ENCODE measurements at regions not wholly inside any gene's neighbourhood (a gene's known extent, or its start where the extent isn't known, plus 50 kb on each side); places are given as distances from the start of the nearest gene placed in this dataset.

DNA sequence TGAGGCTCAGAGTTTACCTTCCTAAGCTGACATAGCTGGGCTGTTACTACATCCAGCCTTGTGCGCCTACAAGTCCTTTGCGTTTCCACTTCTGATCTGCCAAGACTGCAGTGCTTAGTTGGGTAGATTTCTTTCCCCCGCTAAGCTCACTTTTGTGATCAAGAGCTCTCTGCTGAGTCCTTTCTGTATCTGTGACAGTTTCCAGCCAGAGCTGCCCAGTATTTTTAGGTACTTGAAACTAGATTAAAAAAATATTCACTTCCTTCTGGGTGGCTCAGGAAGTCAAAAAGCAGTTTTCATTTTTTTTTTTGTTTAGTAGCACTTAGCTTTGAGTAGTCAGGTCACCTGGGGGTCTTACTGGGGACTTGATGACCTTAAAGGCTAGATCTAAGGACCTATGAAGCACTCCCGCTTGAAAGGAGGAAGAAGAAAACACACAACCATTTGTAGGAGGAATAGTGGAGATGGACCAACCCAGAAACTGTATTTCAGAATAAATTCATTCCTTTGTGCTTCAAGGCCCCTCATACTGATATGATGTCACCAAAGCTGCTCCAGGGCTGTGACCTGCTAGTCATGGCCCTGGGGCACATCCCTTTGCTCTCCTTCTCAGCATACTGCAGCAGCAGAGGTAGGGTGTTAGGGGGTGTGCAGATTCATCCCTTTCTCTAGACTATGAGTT is 75.6 kb upstream of the HNF1B start:
- no peak overlapping the region for H3K27ac ChIP-seq (ENCODE audit: extremely low read depth, low read depth, low read length)
- TF ChIP-seq ZNF341 (tag by site-specific recombination; IDR thresholded peaks at IDR 0.05; ENCODE audit: low read depth) (no peak), ZBTB20 (tag by site-specific recombination; IDR thresholded peaks at IDR 0.05) (peak; percentile 84), ZBTB21 (tag by site-specific recombination; IDR thresholded peaks at IDR 0.05) (no peak), ZNF302 (tag by site-specific recombination; IDR thresholded peaks at IDR 0.05; ENCODE audit: low read depth) (no peak), ZNF169 (tag by site-specific recombination; IDR thresholded peaks at IDR 0.05) (no peak), GLI2 (tag by site-specific recombination; IDR thresholded peaks at IDR 0.05; ENCODE audit: borderline replicate concordance, low read depth) (no peak)
- POLR2A ChIA-PET: no interaction called here
- H3K36me3 ChIP-seq (ENCODE audit: control insufficient read depth in 2 of 2, insufficient read depth in 1 of 2, low read length in 2 of 2): no peaks in the 10 kb centered on the region
- no peak overlapping the region for H3K4me3 ChIP-seq (ENCODE audit: low read depth, low read length)
- H3K9me3 ChIP-seq (ENCODE audit: control insufficient read depth, insufficient read depth, low read depth, low read length): no peaks in the 10 kb centered on the region
- CTCF ChIA-PET: interaction anchor here (0.6 to 1.3 kb wide), 3 partner anchors 170 to 748 kb away, joined by 4 to 10 read pairs (median 4); no protein-coding TSS in a partner anchor
- no peaks in the 10 kb centered on the region for H3K4me1 ChIP-seq (ENCODE audit: control insufficient read depth, insufficient read depth, low read length)

DNA sequence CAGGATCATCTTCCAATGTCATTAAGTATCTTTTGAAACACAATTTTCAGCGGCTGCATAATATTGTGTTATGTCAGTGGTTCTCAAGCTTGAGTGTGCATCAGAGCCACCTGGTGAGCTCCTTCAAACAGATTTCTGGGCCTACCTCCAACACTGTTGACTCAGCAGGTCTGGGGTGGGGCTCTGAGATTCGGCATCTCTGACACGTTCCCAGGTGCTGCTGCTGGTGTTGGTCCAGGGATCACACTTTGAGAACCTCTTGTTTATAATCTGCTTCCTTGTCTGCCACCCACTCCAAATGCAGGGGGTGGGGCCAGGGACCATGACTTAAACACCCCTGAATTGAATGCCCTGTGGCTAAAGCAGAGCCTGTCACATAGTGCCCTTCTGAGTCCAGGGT is 73.8 kb upstream of the HNF1B start:
- Histone ChIP-seq H3K27ac (ENCODE audit: extremely low read depth, low read depth, low read length) (no peak overlapping the region), H3K4me1 (ENCODE audit: control insufficient read depth, insufficient read depth, low read length) (no peaks in the 10 kb centered on the region), H3K9me3 (ENCODE audit: control insufficient read depth, insufficient read depth, low read depth, low read length) (no peaks in the 10 kb centered on the region), H3K4me3 (ENCODE audit: low read depth, low read length) (no peak overlapping the region), H3K36me3 (ENCODE audit: control insufficient read depth in 2 of 2, insufficient read depth in 1 of 2, low read length in 2 of 2) (no peaks in the 10 kb centered on the region)
- TF ChIP-seq, protein P1, sequence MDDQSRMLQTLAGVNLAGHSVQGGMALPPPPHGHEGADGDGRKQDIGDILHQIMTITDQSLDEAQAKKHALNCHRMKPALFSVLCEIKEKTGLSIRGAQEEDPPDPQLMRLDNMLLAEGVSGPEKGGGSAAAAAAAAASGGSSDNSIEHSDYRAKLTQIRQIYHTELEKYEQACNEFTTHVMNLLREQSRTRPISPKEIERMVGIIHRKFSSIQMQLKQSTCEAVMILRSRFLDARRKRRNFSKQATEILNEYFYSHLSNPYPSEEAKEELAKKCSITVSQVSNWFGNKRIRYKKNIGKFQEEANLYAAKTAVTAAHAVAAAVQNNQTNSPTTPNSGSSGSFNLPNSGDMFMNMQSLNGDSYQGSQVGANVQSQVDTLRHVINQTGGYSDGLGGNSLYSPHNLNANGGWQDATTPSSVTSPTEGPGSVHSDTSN (CRISPR knock-in tag; IDR thresholded peaks at IDR 0.05): no peak
- peak; percentile 86 for TF ChIP-seq ZBTB20 (tag by site-specific recombination; IDR thresholded peaks at IDR 0.05)
- POLR2A ChIA-PET: no interaction called here
- CTCF ChIA-PET: interaction anchor here (0.6 to 5.3 kb wide), 4 partner anchors 48 to 169 kb away, joined by 4 to 56 read pairs (median 19); no protein-coding TSS in a partner anchor

DNA sequence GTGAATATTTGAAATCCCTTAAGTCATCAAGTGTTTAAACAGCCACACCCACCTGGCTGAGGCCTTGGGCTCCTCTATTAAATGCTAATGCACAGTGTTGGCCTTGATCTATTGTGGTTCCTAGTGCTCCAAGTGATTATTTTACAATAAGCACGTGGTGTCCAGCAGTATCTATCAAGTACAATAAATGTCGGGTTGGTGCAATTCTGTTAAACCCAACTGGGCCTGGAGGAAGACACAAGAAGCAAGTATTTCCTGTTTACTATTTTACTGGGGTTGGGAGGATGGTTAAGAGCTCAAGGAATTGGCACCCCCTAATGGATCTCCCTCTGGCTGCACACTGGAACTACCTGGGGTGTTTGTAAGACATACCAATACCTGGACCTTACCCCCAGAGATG is 72.1 kb upstream of the HNF1B start:
- Histone ChIP-seq H3K27ac (ENCODE audit: extremely low read depth, low read depth, low read length) (no peak overlapping the region), H3K4me1 (ENCODE audit: control insufficient read depth, insufficient read depth, low read length) (no peaks in the 10 kb centered on the region), H3K36me3 (ENCODE audit: control insufficient read depth in 2 of 2, insufficient read depth in 1 of 2, low read length in 2 of 2) (no peaks in the 10 kb centered on the region), H3K4me3 (ENCODE audit: low read depth, low read length) (no peak overlapping the region), H3K9me3 (ENCODE audit: control insufficient read depth, insufficient read depth, low read depth, low read length) (no peaks in the 10 kb centered on the region; the same call in 1 of the 2 replicates)
- ChIA-PET POLR2A (no interaction called here), CTCF (interaction anchor here (0.5 to 5.3 kb wide), 25 partner anchors 9 to 427 kb away, joined by 3 to 56 read pairs (median 5); no protein-coding TSS in a partner anchor)
- TF ChIP-seq, protein P2, sequence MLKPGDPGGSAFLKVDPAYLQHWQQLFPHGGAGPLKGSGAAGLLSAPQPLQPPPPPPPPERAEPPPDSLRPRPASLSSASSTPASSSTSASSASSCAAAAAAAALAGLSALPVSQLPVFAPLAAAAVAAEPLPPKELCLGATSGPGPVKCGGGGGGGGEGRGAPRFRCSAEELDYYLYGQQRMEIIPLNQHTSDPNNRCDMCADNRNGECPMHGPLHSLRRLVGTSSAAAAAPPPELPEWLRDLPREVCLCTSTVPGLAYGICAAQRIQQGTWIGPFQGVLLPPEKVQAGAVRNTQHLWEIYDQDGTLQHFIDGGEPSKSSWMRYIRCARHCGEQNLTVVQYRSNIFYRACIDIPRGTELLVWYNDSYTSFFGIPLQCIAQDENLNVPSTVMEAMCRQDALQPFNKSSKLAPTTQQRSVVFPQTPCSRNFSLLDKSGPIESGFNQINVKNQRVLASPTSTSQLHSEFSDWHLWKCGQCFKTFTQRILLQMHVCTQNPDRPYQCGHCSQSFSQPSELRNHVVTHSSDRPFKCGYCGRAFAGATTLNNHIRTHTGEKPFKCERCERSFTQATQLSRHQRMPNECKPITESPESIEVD (tag by site-specific recombination; IDR thresholded peaks at IDR 0.05): no peak
- TF ChIP-seq KLF1 (tag by site-specific recombination; IDR thresholded peaks at IDR 0.05) (no peak), ZNF776 (tag by site-specific recombination; IDR thresholded peaks at IDR 0.05; ENCODE audit: borderline replicate concordance) (no peak), ZNF16 (tag by site-specific recombination; IDR thresholded peaks at IDR 0.05; ENCODE audit: low read depth) (no peak), ZNF37A (tag by site-specific recombination; IDR thresholded peaks at IDR 0.05) (no peak), ZNF610 (tag by site-specific recombination; IDR thresholded peaks at IDR 0.05; ENCODE audit: borderline replicate concordance) (no peak), ZNF600 (tag by site-specific recombination; IDR thresholded peaks at IDR 0.05) (no peak)
- TF ChIP-seq, protein P3, sequence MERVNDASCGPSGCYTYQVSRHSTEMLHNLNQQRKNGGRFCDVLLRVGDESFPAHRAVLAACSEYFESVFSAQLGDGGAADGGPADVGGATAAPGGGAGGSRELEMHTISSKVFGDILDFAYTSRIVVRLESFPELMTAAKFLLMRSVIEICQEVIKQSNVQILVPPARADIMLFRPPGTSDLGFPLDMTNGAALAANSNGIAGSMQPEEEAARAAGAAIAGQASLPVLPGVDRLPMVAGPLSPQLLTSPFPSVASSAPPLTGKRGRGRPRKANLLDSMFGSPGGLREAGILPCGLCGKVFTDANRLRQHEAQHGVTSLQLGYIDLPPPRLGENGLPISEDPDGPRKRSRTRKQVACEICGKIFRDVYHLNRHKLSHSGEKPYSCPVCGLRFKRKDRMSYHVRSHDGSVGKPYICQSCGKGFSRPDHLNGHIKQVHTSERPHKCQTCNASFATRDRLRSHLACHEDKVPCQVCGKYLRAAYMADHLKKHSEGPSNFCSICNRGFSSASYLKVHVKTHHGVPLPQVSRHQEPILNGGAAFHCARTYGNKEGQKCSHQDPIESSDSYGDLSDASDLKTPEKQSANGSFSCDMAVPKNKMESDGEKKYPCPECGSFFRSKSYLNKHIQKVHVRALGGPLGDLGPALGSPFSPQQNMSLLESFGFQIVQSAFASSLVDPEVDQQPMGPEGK (tag by site-specific recombination; IDR thresholded peaks at IDR 0.05): no peak
